Activated naive CD8-positive, alpha-beta T cell (primary cell): ENCODE measurements at regions not wholly inside any gene's neighbourhood (a gene's known extent, or its start where the extent isn't known, plus 50 kb on each side); places are given as distances from the start of the nearest gene placed in this dataset.
A peak's percentile ranks its signal among the peaks of the same experiment; 100 is the strongest.

ENCODE experiments used
- H3K27ac Mint-ChIP-seq: one replicate; pipeline ENCODE4 v1.8.0; 2021; ENCODE audit warnings: mixed read lengths
- H3K27me3 Mint-ChIP-seq: one replicate; pipeline ENCODE4 v1.8.0; 2021; ENCODE audit warnings: mixed read lengths
- H3K36me3 Mint-ChIP-seq: one replicate; pipeline ENCODE4 v1.8.0; 2021; ENCODE audit warnings: mixed read lengths
- H3K4me1 Mint-ChIP-seq: one replicate; pipeline ENCODE4 v1.8.0; 2021; ENCODE audit warnings: low read depth, mixed read lengths
- H3K4me3 Mint-ChIP-seq: one replicate; pipeline ENCODE4 v1.8.0; 2021; ENCODE audit warnings: mild to moderate bottlenecking, mixed read lengths
- H3K9me3 Mint-ChIP-seq: one replicate; pipeline ENCODE4 v1.8.0; 2021; ENCODE audit warnings: low read depth, mixed read lengths

DNA sequence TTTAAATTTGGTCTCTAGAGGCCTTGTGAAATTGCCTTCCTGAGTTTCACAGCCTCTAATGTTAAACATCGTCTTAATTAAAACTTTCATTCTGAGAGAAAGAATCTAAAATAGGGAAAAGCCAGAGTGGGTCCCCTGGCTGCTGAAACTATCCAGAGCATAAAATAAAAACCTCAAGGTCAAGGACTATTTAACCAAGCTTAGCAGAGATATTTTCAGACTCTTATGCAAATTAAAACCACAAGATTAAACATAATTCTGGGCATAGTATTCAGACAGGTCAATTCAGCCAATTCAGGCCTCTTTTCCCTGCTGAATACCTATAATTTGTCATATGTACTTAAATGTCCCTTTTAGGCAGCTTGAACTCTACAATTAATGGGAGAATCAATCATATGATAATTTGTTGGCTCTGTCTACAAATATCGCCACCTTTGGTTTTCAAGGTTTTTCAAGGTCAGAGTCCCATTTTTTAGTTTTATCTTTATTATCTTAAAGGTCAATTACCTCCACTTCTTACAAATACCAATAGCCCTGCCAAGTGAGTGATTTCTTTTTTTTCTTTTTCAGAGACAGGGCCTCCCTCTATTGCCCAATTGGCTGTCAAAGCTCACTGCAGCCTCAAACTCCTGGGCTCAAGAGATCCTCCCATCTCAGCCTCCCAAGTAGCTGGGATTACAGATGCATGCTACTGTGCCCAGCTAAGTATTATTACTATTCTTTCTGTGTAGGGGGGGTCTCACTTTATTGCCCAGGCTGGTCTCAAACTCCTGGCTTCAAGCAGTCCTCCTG is 257.1 kb downstream of the PHLDA1 start:
- no peaks in the 10 kb centered on the region for H3K36me3 Mint-ChIP-seq
- no peak overlapping the region for H3K4me3 Mint-ChIP-seq
- no peaks in the 10 kb centered on the region for H3K27me3 Mint-ChIP-seq
- no peaks in the 10 kb centered on the region for H3K4me1 Mint-ChIP-seq
- H3K27ac Mint-ChIP-seq: no peak overlapping the region
- no peaks in the 10 kb centered on the region for H3K9me3 Mint-ChIP-seq

DNA sequence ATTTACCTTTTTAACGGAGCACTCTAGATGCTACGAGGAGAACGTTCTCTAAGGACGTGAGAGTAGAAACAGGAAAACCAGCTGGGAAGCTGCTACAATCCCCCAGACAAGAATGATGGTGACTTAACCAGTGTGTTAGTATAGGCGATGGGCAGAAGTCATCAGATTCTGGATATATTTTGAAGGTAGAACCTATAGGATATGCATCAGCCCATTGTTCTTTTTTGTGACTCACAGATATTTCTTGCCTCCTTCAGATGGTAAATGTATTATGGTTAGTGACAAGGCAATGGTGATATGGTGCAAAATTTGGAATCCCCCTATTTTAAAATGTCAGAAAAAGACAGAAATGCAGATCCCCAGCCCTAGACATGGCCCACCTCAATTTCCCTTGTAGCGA is 258.2 kb downstream of the PHLDA1 start:
- no peaks in the 10 kb centered on the region for H3K4me1 Mint-ChIP-seq
- H3K27ac Mint-ChIP-seq: no peak overlapping the region
- H3K27me3 Mint-ChIP-seq: no peaks in the 10 kb centered on the region
- H3K4me3 Mint-ChIP-seq: no peak overlapping the region
- no peaks in the 10 kb centered on the region for H3K9me3 Mint-ChIP-seq
- no peaks in the 10 kb centered on the region for H3K36me3 Mint-ChIP-seq

DNA sequence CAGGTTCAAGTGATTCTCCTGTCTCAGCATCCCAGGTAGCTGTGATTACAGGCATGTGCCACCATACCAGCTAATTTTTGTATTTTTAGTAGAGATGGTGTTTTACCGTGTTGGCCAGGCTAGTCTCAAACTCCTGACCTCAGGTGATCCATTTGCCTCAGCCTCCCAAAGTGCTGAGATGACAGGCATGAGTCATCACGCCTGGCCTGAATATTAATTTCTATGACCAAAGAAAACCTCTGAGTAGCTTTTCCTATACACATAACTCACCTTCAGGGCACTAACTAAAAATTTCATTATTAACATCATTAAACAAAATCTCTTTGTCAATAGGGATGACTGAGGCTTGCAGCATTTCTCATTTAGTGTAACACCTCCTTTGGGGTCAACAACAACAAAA is 259.6 kb upstream of the KRR1 start:
- peaks cover 5% of the 10 kb centered on the region for H3K4me1 Mint-ChIP-seq
- H3K4me3 Mint-ChIP-seq: no peak overlapping the region
- no peaks in the 10 kb centered on the region for H3K27me3 Mint-ChIP-seq
- H3K36me3 Mint-ChIP-seq: no peaks in the 10 kb centered on the region
- H3K27ac Mint-ChIP-seq: no peak overlapping the region
- H3K9me3 Mint-ChIP-seq: no peaks in the 10 kb centered on the region

DNA sequence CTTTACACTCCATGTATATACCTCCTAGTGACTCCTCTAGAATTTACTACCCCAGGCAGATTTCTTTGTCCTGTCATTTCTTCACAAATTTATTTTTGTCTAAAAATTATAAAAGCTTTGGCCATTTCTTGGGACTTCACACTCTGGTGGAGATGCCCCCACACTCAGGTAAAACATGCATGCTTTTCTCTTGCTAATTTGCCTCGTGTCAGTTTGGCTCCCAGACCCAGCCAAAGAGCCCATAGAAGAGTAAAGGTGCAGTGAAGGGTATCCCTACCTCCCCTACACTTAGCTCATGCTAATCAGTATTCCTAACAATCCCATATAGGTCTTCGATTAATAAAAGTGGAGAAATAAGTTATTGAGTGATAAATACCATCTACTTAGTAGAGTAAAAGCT is 256.5 kb upstream of the KRR1 start:
- Mint-ChIP-seq H3K27me3 (no peaks in the 10 kb centered on the region), H3K4me3 (no peak overlapping the region), H3K4me1 (peaks cover 9% of the 10 kb centered on the region), H3K36me3 (no peaks in the 10 kb centered on the region), H3K9me3 (no peaks in the 10 kb centered on the region), H3K27ac (no peak overlapping the region)

DNA sequence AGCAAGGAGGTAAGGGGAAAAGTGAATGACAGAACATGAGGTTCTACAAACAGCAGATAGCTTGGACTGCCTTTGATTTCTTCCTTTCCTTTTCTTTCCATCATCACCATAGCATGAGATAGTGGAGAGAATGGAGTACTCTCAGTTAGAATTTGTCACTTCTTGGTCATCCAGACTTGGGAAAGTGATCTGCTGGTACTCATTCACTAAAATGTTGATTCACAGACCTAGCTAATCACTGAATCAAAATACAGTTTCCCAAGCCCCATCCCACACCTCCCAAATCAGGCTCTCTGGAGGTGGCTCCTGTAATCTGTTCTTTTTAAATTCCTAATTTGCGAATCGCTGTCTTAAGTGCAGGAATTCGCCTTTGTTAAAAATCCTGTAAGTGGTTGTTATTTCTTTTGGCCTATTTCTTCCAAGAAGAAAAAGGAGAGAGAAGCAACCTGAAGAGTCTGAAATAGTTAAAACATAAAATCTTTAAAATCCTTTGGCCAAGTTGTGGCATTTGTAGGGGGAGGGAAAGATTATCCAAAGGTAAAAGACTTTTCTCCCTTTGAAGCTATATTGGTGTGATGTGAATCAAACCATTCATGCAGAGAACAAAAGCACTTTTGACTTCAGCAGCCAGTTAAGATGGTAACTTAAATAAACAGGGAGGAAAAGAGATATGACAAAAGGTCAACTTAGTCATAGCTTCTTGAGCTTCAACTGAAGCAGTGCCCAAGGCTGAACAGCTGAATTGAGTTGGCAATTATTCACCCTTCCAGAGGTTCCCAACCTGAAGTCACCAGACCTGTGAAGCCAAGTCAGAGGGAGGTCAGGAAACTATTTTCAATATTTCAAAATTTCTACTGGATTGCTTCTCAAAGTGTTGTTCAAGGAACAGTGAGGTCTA is 255.1 kb upstream of the KRR1 start:
- peaks cover 9% of the 10 kb centered on the region for H3K4me1 Mint-ChIP-seq
- H3K27ac Mint-ChIP-seq: peak overlapping the region; percentile 11
- H3K9me3 Mint-ChIP-seq: no peaks in the 10 kb centered on the region
- H3K36me3 Mint-ChIP-seq: no peaks in the 10 kb centered on the region
- no peak overlapping the region for H3K4me3 Mint-ChIP-seq
- no peaks in the 10 kb centered on the region for H3K27me3 Mint-ChIP-seq

DNA sequence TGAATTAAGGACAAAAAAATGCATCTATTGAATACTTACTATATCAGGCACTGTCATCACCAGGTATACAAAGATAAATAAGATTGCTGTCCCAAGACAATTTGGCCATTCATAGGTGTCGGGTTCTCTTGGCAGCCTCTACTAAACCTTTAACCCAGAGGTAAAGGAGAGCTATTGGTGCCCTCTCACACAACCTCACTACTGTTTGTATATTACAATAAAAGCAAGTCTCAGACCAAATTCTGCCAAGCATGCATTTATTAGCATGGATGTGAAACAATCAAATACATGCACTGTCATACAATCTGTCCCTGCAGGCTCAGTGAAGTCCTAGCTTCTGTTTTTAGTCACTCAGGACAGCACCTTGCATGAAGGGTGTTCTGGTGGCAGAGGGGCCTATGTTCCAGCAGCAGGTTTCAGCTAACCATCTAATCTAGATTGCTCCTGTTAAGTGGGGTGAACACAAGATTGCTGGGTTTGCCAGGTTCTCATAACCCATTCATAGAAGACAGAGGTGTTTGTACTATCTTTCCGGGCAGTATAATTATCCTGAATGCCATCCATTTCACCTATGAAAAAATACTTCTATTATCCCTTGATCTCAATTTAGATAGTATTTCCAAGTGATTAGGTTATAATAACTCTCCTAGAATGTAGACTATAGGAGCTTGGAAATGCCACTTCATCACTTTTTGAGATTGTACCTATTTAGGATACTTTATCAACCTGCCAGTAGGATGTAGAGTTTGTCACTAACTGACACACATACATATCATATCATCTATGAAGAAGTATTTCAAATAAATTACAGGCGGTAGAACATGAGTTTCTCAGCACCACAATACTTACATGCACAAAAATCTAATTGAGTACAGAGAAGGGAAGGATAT is 254.0 kb upstream of the KRR1 start:
- no peaks in the 10 kb centered on the region for H3K36me3 Mint-ChIP-seq
- no peaks in the 10 kb centered on the region for H3K9me3 Mint-ChIP-seq
- H3K27me3 Mint-ChIP-seq: no peaks in the 10 kb centered on the region
- peaks cover 9% of the 10 kb centered on the region for H3K4me1 Mint-ChIP-seq
- no peak overlapping the region for H3K4me3 Mint-ChIP-seq
- peak overlapping the region; percentile 11 for H3K27ac Mint-ChIP-seq

DNA sequence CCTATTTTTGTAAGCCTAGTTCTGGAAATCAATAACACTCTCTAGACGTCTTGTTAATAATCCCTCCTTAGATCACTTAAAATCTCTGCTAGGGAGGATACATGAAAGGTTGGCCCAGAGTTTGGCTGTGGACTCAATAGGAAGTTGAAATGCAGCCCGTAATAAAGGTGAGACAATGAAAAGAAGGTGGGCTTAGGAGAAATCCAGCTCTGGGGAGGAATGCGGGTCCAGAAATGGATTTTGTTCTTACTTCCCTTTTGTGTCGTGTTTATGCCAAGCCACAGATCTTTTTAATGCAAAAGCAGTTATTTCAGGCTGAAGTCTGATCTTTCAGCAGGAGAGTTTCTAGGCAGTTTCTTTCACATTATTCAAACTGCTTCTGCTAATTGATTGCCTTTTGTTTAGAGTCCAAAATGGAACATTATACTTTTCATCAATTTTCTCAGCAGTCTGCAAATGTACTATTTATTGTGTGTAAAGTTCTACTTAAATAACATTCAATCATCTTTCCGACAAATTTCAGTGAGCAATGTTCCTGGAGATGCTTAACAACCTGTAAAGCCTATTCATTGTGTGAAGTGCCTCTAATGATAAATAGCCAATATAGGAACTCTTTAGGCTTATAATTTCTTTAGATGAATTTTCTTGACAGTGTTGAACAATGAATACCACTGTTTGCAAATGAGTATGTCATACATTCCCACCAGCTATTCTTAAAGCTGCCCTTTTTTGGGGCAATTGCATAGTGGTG is 252.9 kb upstream of the KRR1 start:
- H3K27me3 Mint-ChIP-seq: no peaks in the 10 kb centered on the region
- no peak overlapping the region for H3K4me3 Mint-ChIP-seq
- no peaks in the 10 kb centered on the region for H3K36me3 Mint-ChIP-seq
- H3K9me3 Mint-ChIP-seq: no peaks in the 10 kb centered on the region
- H3K27ac Mint-ChIP-seq: no peak overlapping the region
- H3K4me1 Mint-ChIP-seq: peaks cover 18% of the 10 kb centered on the region

DNA sequence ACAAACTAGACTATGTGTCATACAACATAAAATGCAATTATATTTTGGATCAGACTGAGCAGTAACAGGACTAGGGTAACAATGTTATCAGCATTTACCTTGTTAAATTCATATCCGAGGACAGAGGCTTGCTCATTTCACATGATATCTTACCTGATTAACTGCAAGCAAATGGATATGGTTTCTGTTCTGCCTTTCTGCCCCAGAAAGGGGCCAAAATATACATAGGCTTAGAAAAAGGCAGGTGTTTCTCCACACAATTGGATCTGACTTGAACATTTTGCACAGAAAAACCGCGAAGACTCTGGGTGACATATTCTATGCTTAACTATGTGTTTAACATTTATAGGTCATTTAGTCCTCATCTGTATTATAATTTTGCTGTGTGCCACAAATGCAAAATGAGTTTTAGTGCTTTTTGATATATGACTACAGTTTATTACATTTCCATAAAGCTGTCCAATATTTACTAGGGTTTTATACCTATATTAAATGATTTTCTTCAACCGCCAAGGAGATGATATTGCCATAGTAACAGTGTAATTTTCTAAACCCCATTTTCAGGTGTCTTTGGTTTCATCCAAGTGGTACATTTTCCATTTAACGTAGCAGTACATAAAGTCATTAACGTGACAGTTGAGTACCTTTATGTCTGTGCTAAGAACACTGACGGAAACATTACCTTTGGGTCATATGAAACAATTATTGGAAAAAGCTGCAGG is 249.3 kb upstream of the KRR1 start:
- no peaks in the 10 kb centered on the region for H3K27me3 Mint-ChIP-seq
- no peaks in the 10 kb centered on the region for H3K9me3 Mint-ChIP-seq
- no peaks in the 10 kb centered on the region for H3K36me3 Mint-ChIP-seq
- no peak overlapping the region for H3K4me3 Mint-ChIP-seq
- H3K4me1 Mint-ChIP-seq: peaks cover 10% of the 10 kb centered on the region
- no peak overlapping the region for H3K27ac Mint-ChIP-seq

DNA sequence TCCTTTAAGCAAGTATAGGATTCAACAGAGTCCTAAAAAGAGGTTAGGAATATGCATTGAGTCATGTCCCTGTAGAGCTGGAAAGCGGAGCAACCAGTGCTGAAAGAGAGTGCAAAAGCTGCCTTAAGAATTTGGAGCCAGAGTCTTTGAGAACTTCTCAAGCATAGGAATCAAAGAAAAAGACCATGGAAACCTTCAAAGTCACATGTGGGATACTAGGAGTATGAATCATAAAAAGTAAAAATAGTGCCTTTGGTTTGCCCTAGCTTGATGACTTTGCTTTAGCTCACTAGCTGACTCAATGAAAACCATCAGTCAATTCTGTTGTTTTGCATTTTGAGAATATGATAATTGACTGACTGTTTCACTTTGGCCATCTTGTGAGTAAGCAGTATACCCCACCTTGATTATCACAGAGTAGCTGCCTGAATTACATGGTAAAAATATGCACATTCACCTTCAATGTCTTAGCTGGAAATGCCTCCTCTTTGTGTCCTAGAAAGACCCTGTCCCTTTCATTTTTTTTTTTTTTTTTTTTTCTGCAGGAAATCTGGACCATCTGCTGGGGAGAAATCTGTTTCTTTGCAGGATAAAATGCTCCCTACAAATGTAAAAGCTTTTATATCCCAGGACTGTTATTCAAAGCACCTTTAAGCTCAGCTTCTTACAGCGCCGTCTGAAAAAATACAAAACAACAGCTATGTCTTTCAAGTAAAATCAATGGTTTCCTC is 248.6 kb upstream of the KRR1 start:
- H3K4me1 Mint-ChIP-seq: peaks cover 13% of the 10 kb centered on the region
- no peaks in the 10 kb centered on the region for H3K36me3 Mint-ChIP-seq
- H3K4me3 Mint-ChIP-seq: peak overlapping the region; percentile 20
- H3K27ac Mint-ChIP-seq: peak overlapping the region; percentile 22
- no peaks in the 10 kb centered on the region for H3K9me3 Mint-ChIP-seq
- H3K27me3 Mint-ChIP-seq: no peaks in the 10 kb centered on the region

DNA sequence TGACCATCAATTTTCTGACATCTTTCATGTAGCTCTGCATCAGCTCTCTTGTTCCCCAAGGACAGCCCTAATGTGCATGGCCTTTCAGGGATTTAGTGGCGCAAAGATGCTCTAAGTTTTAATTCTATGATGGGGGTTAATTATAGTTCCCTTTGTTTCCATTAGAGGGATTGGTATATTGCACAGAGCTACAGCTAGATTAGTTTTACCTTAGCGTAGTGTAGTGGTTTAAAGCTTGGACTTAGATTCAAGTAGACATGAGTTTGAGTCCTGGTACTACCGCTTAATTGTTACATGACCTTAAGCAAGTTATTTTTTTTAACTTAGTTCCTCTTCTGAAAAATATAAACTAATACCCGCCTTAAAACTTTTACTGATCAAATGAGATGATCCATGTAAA is 247.8 kb upstream of the KRR1 start:
- Mint-ChIP-seq H3K4me1 (peaks cover 22% of the 10 kb centered on the region), H3K36me3 (no peaks in the 10 kb centered on the region), H3K9me3 (no peaks in the 10 kb centered on the region), H3K4me3 (no peak overlapping the region), H3K27ac (no peak overlapping the region), H3K27me3 (no peaks in the 10 kb centered on the region)

DNA sequence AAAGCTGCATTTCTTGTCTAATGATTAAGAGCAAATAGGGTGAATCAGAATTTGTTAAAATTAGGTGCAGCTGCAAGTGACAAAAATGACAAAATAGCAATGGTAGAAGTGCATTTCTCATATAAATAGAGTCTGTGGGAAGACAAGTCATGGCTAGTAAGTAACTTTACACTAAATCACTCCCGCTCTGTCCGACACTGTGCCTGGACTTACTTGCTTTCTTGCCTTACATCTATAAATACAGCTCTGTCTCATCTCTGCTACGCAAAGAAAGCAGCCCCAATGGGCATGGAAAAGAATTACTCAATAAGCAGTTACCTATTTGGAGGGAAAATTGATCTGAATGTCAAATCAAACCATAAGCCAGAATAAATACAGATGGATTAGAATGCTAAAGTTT is 245.4 kb upstream of the KRR1 start:
- Mint-ChIP-seq H3K4me1 (peaks cover 24% of the 10 kb centered on the region), H3K4me3 (no peak overlapping the region), H3K9me3 (no peaks in the 10 kb centered on the region), H3K36me3 (no peaks in the 10 kb centered on the region), H3K27me3 (no peaks in the 10 kb centered on the region), H3K27ac (no peak overlapping the region)

DNA sequence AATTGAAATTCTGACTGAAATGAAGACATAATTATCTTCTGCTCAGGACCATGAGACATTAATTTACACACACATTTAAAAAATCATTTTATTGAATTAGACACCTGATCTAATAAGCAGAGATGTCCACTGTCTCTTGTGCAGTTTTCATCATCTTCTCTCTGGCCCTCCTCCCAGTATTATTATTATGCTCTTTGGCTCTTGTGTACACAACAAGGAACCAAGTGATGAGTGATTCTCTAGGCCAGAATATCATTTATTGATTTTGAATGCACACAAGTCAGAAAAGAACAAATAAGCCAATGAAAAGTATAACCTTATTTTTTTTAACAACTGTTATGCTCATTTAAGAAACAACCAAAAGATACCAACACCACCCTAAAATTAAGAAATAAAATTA is 244.7 kb upstream of the KRR1 start:
- Mint-ChIP-seq H3K9me3 (no peaks in the 10 kb centered on the region), H3K36me3 (no peaks in the 10 kb centered on the region), H3K27ac (no peak overlapping the region), H3K4me3 (no peak overlapping the region), H3K4me1 (peaks cover 24% of the 10 kb centered on the region), H3K27me3 (no peaks in the 10 kb centered on the region)

DNA sequence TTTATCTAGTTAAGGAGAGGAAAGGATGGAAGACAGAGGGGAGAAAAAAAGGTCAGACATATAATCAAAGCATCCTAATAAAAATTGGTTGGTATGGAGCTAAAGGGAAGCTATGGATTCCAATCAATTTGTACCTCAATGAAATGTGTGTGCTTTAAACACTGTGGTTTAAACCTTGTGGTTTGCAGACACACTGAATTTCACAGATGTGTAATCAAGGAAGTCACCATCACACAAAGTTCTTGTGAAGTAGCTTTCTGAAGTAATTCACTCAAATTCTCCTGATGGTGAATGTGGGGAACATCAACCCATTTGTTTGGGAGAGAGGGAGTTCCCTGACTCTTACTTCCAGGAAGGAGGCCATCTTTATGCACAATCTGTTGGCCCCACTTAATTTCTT is 243.3 kb upstream of the KRR1 start:
- no peaks in the 10 kb centered on the region for H3K27me3 Mint-ChIP-seq
- no peak overlapping the region for H3K27ac Mint-ChIP-seq
- H3K4me3 Mint-ChIP-seq: no peak overlapping the region
- H3K9me3 Mint-ChIP-seq: no peaks in the 10 kb centered on the region
- no peaks in the 10 kb centered on the region for H3K36me3 Mint-ChIP-seq
- peaks cover 18% of the 10 kb centered on the region for H3K4me1 Mint-ChIP-seq
